ENCODE measurements at regions not wholly inside any gene's neighbourhood (a gene's known extent, or its start where the extent isn't known, plus 50 kb on each side); places are given as distances from the start of the nearest gene placed in this dataset.

GRCh38 chr12:31832740-31833729 lies 104.2 kb upstream of the AMN1 start:
- Mint-ChIP-seq H3K27ac (peak overlapping the region; percentile 96), H3K9me3 (ENCODE audit: insufficient read depth) (no peaks in the 10 kb centered on the region), H3K4me3 (peak overlapping the region; percentile 82), H3K4me1 (peaks cover 70% of the 10 kb centered on the region), H3K27me3 (no peaks in the 10 kb centered on the region)
- Histone ChIP-seq H3K9ac (ENCODE audit: low read length) (peak overlapping the region; percentile 28), H3K79me2 (ENCODE audit: control insufficient read depth, insufficient read depth, low read length) (peaks cover 11% of the 10 kb centered on the region), H3K4me3 (ENCODE audit: control extremely low read depth in 1 of 5, extremely low read depth in 1 of 5, insufficient read depth in 1 of 5, low read depth in 2 of 5, low read length in 4 of 5) (peak overlapping the region in 1 of 5 experiments; percentile 47), H3K9me3 (ENCODE audit: control extremely low read depth in 1 of 3, control insufficient read depth in 2 of 3, insufficient read depth in 1 of 3, low read length in 2 of 3) (peaks cover 3 to 36% (median 4%) of the 10 kb centered on the region in 3 donors), H3K4me2 (replicated peaks; ENCODE audit: low read depth, low read length, poor library complexity, severe bottlenecking) (peak overlapping the region; percentile 64), H4K20me1 (ENCODE audit: control insufficient read depth, insufficient read depth, low read length, poor library complexity, severe bottlenecking) (no peaks in the 10 kb centered on the region), H3K27ac (ENCODE audit: low read length in 2 of 2) (peak overlapping the region; percentile 65 to 78), H3K36me3 (replicated peaks in 1 of 2; ENCODE audit: control extremely low read depth in 1 of 2, control insufficient read depth in 1 of 2, extremely low read depth in 1 of 2, insufficient read depth in 2 of 2, low read length in 1 of 2) (peaks cover 0 to 5% of the 10 kb centered on the region in 2 experiments), H3K27me3 (replicated peaks in 1 of 4; ENCODE audit: control extremely low read depth in 1 of 4, control insufficient read depth in 3 of 4, insufficient read depth in 4 of 4, low read length in 3 of 4) (no peaks in the 10 kb centered on the region), H2AFZ (ENCODE audit: insufficient read depth, low read depth, low read length, poor library complexity, severe bottlenecking) (peak overlapping the region; percentile 7), H3K4me1 (ENCODE audit: control insufficient read depth in 2 of 2, insufficient read depth in 2 of 2, low read length in 2 of 2) (peaks cover 58 to 70% of the 10 kb centered on the region in 2 donors)
- ChIA-PET CTCF (interaction anchor here (0.9 to 1.7 kb wide), 3 partner anchors 28 to 131 kb away, joined by 3 to 7 read pairs (median 3); partner anchors contain the start of gene RESF1), POLR2A (interaction anchor here (0.6 to 2.6 kb wide), 4 partner anchors 8 to 101 kb away, joined by 3 to 8 read pairs (median 5); no protein-coding TSS in a partner anchor)
- TF ChIP-seq CTCF (IDR thresholded peaks at IDR 0.05) (no peak), EZH2 (IDR thresholded peaks at IDR 0.05; ENCODE audit: borderline replicate concordance, insufficient read depth, low read depth, low read length, poor library complexity, severe bottlenecking) (no peak)
- DNase-seq: peak; percentile 84
- ATAC-seq (ENCODE audit: low read depth): peak; percentile 80
- WGBS (ENCODE audit: insufficient coverage): 0% methylated on average over 3 of the region's 7 CpGs
- intact Hi-C loops (cut with micrococcal nuclease): loop anchor here (1.0 to 10.0 kb wide), 4 partner anchors 34 to 148 kb away; no protein-coding TSS in a partner anchor

All from B cell (primary cell).